GM12891 (cell line): ENCODE measurements at regions not wholly inside any gene's neighbourhood (a gene's known extent, or its start where the extent isn't known, plus 50 kb on each side); places are given as distances from the start of the nearest gene placed in this dataset.

ENCODE experiments used
- POLR2A ChIP-seq: IDR thresholded peaks from 2 replicates; pipeline ENCODE4 v1.6.1; 2011; ENCODE audit warnings: low read depth, low read length, control low read depth
- POLR2AphosphoS5 ChIP-seq: IDR thresholded peaks from 2 replicates; pipeline ENCODE4 v1.6.1; 2011; ENCODE audit warnings: low read depth, low read length, control low read depth
- TAF1 ChIP-seq: IDR thresholded peaks from 2 replicates; pipeline ENCODE4 v1.6.1; 2011; ENCODE audit warnings: low read depth, low read length, control low read depth

DNA sequence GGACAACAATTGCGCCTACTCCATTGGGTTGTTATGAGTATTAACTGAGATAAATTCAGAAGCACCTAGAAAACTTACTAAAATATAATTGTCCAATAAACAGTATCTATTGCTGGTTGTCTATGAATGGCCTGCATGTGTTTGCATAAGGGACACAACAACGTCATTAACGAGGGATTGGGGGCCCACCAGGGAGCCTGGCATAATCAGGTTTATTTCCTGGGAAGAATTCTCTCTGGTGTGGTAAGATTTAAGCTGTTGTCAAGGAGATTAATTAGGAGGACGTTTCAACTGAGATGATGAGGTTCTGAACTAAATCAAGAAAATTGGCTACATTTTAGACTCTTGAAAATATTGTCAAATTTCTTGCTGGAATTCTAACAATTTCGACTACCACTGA lies 176.1 kb upstream of the CDIN1 start:
- TF ChIP-seq POLR2A: no peak
- no peak for TF ChIP-seq POLR2AphosphoS5
- TF ChIP-seq TAF1: no peak
